ENCODE measurements at regions not wholly inside any gene's neighbourhood (a gene's known extent, or its start where the extent isn't known, plus 50 kb on each side); places are given as distances from the start of the nearest gene placed in this dataset.
"Not testable (repeated sequence)": the region's sequence is repeated elsewhere in the genome, so short reads cannot be mapped to it uniquely, and the experiment has no call there.

DNA sequence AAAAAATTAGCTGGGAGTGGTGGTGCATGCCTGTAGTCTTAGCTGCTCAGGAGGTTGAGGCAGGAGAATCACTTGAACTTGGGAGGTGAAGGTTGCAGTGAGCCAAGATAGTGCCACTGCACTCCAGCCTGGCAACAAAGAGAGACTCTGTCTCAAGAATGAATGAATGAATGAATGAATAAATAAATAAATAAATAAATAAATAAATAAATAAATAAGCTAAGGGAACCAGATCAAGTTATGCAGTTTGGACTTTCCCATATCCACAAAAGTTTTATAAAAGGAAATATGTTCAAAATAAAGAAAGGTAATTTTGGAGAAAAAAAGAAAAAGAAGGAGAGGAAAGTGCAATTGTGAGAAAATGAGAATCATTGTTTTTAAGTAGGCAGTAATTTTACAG lies 1414.1 kb upstream of the CDH18 start:
- H3K27me3 Mint-ChIP-seq, ATAC-seq: not testable (repeated sequence)

GRCh38 chr5:21398511-21398910 lies 1410.5 kb upstream of the CDH18 start:
- Mint-ChIP-seq H3K9me3 (ENCODE audit: low read depth) (no peaks in the 10 kb centered on the region), H3K27ac (no peak overlapping the region), H3K4me3 (no peak overlapping the region), H3K4me1 (no peaks in the 10 kb centered on the region), H3K36me3 (ENCODE audit: low read depth) (no peaks in the 10 kb centered on the region), H3K27me3 (no peaks in the 10 kb centered on the region)
- CTCF ChIA-PET: no interaction called here
- intact Hi-C loops (cut with DNase I, micrococcal nuclease): no loop called here
- ATAC-seq: no peak
- no peak for DNase-seq
- POLR2A ChIA-PET: interaction anchor here (0.6 kb wide), 1 partner anchor 1072 kb away, joined by 3 read pairs; no protein-coding TSS in a partner anchor

More for the DNA sequence above, 1414.1 kb upstream of the CDH18 start:
- DNase-seq; H3K9me3 Mint-ChIP-seq (ENCODE audit: low read depth); CTCF ChIA-PET; POLR2A ChIA-PET; H3K4me1 Mint-ChIP-seq; H3K4me3 Mint-ChIP-seq; H3K27ac Mint-ChIP-seq; intact Hi-C loops (cut with DNase I, micrococcal nuclease); H3K36me3 Mint-ChIP-seq (ENCODE audit: low read depth): not testable (repeated sequence)

DNA sequence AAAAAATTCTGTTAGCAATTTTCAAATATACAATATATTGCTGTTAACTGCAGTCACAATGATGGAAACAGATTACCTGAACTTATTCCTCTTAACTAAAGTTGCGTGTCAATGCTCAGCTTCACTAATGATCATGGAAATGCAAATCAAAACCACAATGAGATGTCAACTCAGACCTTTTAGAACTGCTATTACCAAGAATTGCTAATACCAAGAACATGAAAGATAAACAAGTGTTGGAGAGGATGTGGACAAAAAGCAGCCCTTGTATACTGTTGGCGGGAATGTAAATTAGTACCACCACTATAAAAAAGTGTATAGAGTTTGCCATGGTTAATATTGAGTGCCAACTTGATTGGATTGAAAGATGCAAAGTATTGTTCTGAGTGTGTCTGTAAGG lies 1409.7 kb upstream of the CDH18 start:
- no peaks in the 10 kb centered on the region for H3K9me3 Mint-ChIP-seq (ENCODE audit: low read depth)
- intact Hi-C loops (cut with DNase I, micrococcal nuclease): no loop called here
- H3K4me3 Mint-ChIP-seq: no peak overlapping the region
- ATAC-seq (no peak), DNase-seq (no peak)
- H3K4me1 Mint-ChIP-seq: no peaks in the 10 kb centered on the region
- no peak overlapping the region for H3K27ac Mint-ChIP-seq
- ChIA-PET CTCF (no interaction called here), POLR2A (no interaction called here)
- no peaks in the 10 kb centered on the region for H3K36me3 Mint-ChIP-seq (ENCODE audit: low read depth)
- H3K27me3 Mint-ChIP-seq: no peaks in the 10 kb centered on the region

GRCh38 chr5:21391506-21391905 lies 1403.5 kb upstream of the CDH18 start:
- H3K9me3 Mint-ChIP-seq (ENCODE audit: low read depth): no peaks in the 10 kb centered on the region
- DNase-seq: no peak
- CTCF ChIA-PET: interaction anchor here (0.6 kb wide), 1 partner anchor 712 kb away, joined by 3 read pairs; no protein-coding TSS in a partner anchor

DNA sequence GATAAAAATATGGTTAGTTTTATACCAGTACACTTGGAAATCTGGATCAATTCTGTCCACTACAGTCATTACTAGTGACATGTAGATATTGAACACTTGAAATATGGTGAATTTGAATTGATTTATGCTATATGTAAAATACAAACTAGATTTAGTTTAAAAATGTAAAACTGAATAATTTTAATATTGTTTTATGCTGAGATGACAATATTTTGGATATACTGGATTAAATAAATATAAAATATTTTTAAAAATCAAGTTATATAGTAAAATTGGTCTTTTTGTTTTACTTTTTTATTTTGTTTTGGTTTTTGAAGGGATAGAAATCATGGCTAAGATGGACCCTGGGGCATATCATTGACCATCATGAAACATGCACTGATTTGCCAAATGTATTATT lies 1372.8 kb upstream of the CDH18 start:
- intact Hi-C loops (cut with DNase I, micrococcal nuclease); H3K27me3 Mint-ChIP-seq; H3K36me3 Mint-ChIP-seq (ENCODE audit: low read depth); DNase-seq; ATAC-seq; CTCF ChIA-PET; H3K9me3 Mint-ChIP-seq (ENCODE audit: low read depth); POLR2A ChIA-PET; H3K27ac Mint-ChIP-seq; H3K4me3 Mint-ChIP-seq; H3K4me1 Mint-ChIP-seq: not testable (repeated sequence)

More at GRCh38 chr5:21391506-21391905, 1403.5 kb upstream of the CDH18 start:
- Mint-ChIP-seq H3K4me1 (no peaks in the 10 kb centered on the region), H3K4me3 (no peak overlapping the region), H3K27ac (no peak overlapping the region), H3K27me3 (no peaks in the 10 kb centered on the region), H3K36me3 (ENCODE audit: low read depth) (no peaks in the 10 kb centered on the region)
- POLR2A ChIA-PET: no interaction called here
- intact Hi-C loops (cut with DNase I, micrococcal nuclease): no loop called here
- ATAC-seq: no peak

DNA sequence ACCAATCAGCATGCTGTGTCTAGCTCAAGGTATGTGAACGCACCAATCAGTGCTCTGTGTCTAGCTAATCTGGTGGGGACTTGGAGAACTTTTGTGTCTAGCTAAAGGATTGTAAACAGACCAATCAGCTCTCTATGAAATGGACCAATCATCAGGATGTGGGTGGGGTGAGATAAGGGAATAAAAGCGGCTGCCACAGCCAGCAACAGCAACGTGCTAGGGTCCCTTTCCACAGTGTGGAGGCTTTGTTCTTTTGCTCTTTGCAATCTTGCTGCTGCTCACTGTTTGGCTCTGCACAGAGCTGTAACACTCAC lies 1353.9 kb upstream of the CDH18 start:
- H3K27me3 Mint-ChIP-seq; intact Hi-C loops (cut with DNase I, micrococcal nuclease); H3K4me1 Mint-ChIP-seq; H3K9me3 Mint-ChIP-seq (ENCODE audit: low read depth); H3K4me3 Mint-ChIP-seq; ATAC-seq; POLR2A ChIA-PET; H3K27ac Mint-ChIP-seq; DNase-seq; H3K36me3 Mint-ChIP-seq (ENCODE audit: low read depth); CTCF ChIA-PET: not testable (repeated sequence)

DNA sequence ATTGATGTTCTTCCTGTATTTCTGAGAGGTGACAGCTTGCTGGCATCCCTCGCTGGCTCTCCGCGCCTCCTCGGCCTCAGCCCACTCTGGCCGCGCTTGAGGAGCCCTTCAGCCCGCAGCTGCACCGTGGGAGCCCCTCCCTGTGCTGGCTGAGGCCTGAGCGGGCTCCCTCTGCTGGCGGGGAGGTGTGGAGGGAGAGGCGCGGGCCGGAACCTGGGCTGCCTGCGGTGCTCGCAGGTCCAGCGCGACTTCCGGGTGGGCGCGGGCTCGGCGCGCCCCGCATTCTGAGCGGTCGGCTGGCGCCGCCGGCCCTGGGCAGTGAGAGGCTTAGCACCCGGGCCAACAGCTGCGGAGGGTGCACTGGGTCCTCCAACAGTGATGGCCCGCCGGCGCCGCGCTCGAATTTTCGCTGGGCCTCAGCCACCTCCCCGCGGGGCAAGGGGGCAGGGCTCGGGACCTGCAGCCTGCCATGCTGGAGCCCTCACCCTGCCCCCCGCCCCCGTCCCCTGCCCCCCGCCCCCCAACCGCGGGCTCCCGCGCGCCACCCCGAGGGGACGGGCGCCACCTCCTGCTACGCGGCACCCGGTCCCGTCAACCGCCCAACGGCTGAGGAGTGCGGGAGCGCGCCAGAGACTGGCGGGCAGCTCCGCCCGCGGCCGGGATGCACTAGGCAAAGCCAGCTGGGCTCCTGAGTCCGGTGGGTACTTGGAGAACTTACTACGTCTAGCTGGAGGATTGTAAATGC lies 1353.4 kb upstream of the CDH18 start:
- H3K4me3 Mint-ChIP-seq, DNase-seq: not testable (repeated sequence)

GRCh38 chr5:21340233-21340632 lies 1352.2 kb upstream of the CDH18 start:
- H3K27ac Mint-ChIP-seq, POLR2A ChIA-PET: not testable (repeated sequence)

More for the DNA sequence above, 1353.4 kb upstream of the CDH18 start:
- H3K9me3 Mint-ChIP-seq (ENCODE audit: low read depth); ATAC-seq; H3K27me3 Mint-ChIP-seq; H3K4me1 Mint-ChIP-seq; POLR2A ChIA-PET; intact Hi-C loops (cut with DNase I, micrococcal nuclease); CTCF ChIA-PET; H3K27ac Mint-ChIP-seq; H3K36me3 Mint-ChIP-seq (ENCODE audit: low read depth): not testable (repeated sequence)

GRCh38 chr5:21336478-21336877 lies 1348.5 kb upstream of the CDH18 start:
- ATAC-seq, CTCF ChIA-PET, DNase-seq: not testable (repeated sequence)

More at GRCh38 chr5:21340233-21340632, 1352.2 kb upstream of the CDH18 start:
- H3K36me3 Mint-ChIP-seq (ENCODE audit: low read depth); H3K27me3 Mint-ChIP-seq; H3K4me3 Mint-ChIP-seq; H3K9me3 Mint-ChIP-seq (ENCODE audit: low read depth); H3K4me1 Mint-ChIP-seq; CTCF ChIA-PET; ATAC-seq; intact Hi-C loops (cut with DNase I, micrococcal nuclease); DNase-seq: not testable (repeated sequence)

GRCh38 chr5:21315376-21315775 lies 1327.4 kb upstream of the CDH18 start:
- H3K27me3 Mint-ChIP-seq; ATAC-seq; H3K4me1 Mint-ChIP-seq; H3K4me3 Mint-ChIP-seq; H3K9me3 Mint-ChIP-seq (ENCODE audit: low read depth); POLR2A ChIA-PET; CTCF ChIA-PET; H3K36me3 Mint-ChIP-seq (ENCODE audit: low read depth); H3K27ac Mint-ChIP-seq; DNase-seq; intact Hi-C loops (cut with DNase I, micrococcal nuclease): not testable (repeated sequence)

More at GRCh38 chr5:21336478-21336877, 1348.5 kb upstream of the CDH18 start:
- H3K9me3 Mint-ChIP-seq (ENCODE audit: low read depth); intact Hi-C loops (cut with DNase I, micrococcal nuclease); H3K4me3 Mint-ChIP-seq; H3K27ac Mint-ChIP-seq; H3K4me1 Mint-ChIP-seq; H3K36me3 Mint-ChIP-seq (ENCODE audit: low read depth); H3K27me3 Mint-ChIP-seq; POLR2A ChIA-PET: not testable (repeated sequence)

DNA sequence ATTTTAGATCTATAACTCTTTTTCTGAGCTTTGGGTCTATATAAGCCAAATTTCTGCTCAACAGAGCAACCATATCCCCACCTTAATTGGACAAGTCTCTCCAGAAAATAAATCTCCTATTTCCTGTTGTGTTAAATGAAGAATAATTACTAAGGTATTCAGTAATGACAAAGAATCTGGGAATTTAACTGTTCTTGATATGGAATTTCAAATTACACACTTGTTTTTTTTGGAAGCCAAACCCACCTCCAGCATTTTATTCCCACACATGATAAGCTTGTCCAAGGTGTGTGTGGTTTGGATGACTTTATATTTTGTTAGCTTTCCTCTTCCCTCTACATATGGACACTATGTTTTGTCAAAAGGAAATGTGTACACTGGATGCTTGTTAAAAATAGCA lies 1313.2 kb upstream of the CDH18 start:
- H3K27me3 Mint-ChIP-seq; H3K9me3 Mint-ChIP-seq (ENCODE audit: low read depth); H3K4me3 Mint-ChIP-seq; H3K27ac Mint-ChIP-seq; H3K36me3 Mint-ChIP-seq (ENCODE audit: low read depth); POLR2A ChIA-PET; ATAC-seq; DNase-seq; H3K4me1 Mint-ChIP-seq; CTCF ChIA-PET; intact Hi-C loops (cut with DNase I, micrococcal nuclease): not testable (repeated sequence)

DNA sequence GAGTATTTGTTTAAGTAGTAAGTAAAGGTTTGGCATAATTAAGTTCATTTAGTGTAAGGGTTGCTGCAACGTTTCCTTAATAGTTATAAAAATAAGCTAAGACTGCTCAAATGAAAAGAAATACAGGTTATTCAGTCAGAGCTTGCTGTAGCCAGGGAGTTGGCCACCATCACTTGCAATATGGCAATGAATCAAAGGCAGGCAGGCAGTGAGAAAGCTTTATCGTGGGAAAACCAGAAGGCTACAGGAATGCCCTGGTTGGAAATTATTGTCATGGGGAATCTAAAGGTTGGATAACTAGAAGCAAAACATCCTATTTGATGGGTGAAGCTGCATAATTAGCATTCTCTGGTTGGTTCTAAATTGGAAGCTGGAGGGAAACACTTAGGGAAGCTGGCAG lies 1286.4 kb upstream of the CDH18 start:
- H3K27ac Mint-ChIP-seq; H3K4me1 Mint-ChIP-seq; intact Hi-C loops (cut with DNase I, micrococcal nuclease); CTCF ChIA-PET; H3K4me3 Mint-ChIP-seq; H3K27me3 Mint-ChIP-seq; POLR2A ChIA-PET; H3K9me3 Mint-ChIP-seq (ENCODE audit: low read depth); ATAC-seq; H3K36me3 Mint-ChIP-seq (ENCODE audit: low read depth); DNase-seq: not testable (repeated sequence)

All from activated CD4-positive, alpha-beta T cell treated with anti-CD3 and anti-CD28 coated beads for 36 hours (primary cell).